ENCODE measurements at regions not wholly inside any gene's neighbourhood (a gene's known extent, or its start where the extent isn't known, plus 50 kb on each side); places are given as distances from the start of the nearest gene placed in this dataset.
"Not testable (repeated sequence)": the region's sequence is repeated elsewhere in the genome, so short reads cannot be mapped to it uniquely, and the experiment has no call there.

DNA sequence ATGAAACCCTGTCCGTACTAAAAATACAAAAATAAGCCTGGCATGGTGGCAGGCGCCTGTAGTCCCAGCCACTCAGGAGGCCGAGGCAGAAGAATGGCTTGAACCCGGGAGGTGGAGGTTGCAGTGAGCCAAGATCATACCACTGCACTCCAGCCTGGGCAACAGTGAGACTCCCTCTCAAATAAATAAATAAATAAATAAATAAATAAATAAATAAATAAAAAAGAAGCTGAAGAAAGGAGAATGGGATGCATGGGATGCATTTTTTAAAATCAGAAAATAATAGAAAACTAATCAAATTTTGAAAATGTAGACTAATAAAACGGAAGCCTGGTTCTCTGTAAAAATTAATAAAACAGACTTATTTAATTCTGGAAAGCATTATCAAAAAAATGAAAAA, 171.1 kb upstream of the CCNG1 start:
- TF ChIP-seq, protein P1, sequence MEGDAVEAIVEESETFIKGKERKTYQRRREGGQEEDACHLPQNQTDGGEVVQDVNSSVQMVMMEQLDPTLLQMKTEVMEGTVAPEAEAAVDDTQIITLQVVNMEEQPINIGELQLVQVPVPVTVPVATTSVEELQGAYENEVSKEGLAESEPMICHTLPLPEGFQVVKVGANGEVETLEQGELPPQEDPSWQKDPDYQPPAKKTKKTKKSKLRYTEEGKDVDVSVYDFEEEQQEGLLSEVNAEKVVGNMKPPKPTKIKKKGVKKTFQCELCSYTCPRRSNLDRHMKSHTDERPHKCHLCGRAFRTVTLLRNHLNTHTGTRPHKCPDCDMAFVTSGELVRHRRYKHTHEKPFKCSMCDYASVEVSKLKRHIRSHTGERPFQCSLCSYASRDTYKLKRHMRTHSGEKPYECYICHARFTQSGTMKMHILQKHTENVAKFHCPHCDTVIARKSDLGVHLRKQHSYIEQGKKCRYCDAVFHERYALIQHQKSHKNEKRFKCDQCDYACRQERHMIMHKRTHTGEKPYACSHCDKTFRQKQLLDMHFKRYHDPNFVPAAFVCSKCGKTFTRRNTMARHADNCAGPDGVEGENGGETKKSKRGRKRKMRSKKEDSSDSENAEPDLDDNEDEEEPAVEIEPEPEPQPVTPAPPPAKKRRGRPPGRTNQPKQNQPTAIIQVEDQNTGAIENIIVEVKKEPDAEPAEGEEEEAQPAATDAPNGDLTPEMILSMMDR (IDR thresholded peaks at IDR 0.05; ENCODE audit: insufficient read depth, low read length, poor library complexity, severe bottlenecking), result not testable (repeated sequence)
- TF ChIP-seq EZH2phosphoT487 (conservative IDR thresholded peaks at IDR 0.05; ENCODE audit: low read length), result not testable (repeated sequence)

Measured in SU-DHL-6 (cell line).